NOMO-1 treated with dmso at 0.1 percent for 144 hours (cell line): ENCODE measurements at regions not wholly inside any gene's neighbourhood (a gene's known extent, or its start where the extent isn't known, plus 50 kb on each side); places are given as distances from the start of the nearest gene placed in this dataset.
A peak's percentile ranks its signal among the peaks of the same experiment; 100 is the strongest.
"Not testable (repeated sequence)": the region's sequence is repeated elsewhere in the genome, so short reads cannot be mapped to it uniquely, and the experiment has no call there.

Experiments used
- DNase-seq: peaks from one replicate; lab custom pipeline; 2025; ENCODE audit not compliant: unreplicated experiment; lab: John Stamatoyannopoulos, UW

GRCh38 chr10:28434063-28434462 lies 98.9 kb upstream of the WAC start:
- DNase-seq = no peak

- DNase-seq = no peak
These were observed 90.5 kb upstream of the WAC start for GRCh38 chr10:28442403-28442802.

- DNase-seq = no peak
These were observed 88.9 kb upstream of the WAC start for GRCh38 chr10:28444031-28444430.

GRCh38 chr10:28445516-28445915 lies 87.4 kb upstream of the WAC start:
- no peak for DNase-seq

- DNase-seq = no peak
These were observed 83.5 kb upstream of the WAC start for GRCh38 chr10:28449382-28449781.

- DNase-seq = no peak
These were observed 83.0 kb upstream of the WAC start for GRCh38 chr10:28449926-28450325.

- no peak for DNase-seq
These were observed 79.0 kb upstream of the WAC start for GRCh38 chr10:28453926-28454325.

GRCh38 chr10:28457110-28457509 lies 75.8 kb upstream of the WAC start:
- DNase-seq = no peak

GRCh38 chr10:28457873-28458272 lies 75.0 kb upstream of the WAC start:
- DNase-seq = not testable (repeated sequence)

- DNase-seq = no peak
These were observed 73.3 kb upstream of the WAC start for GRCh38 chr10:28459453-28460144.

GRCh38 chr10:28463141-28463540 lies 69.8 kb upstream of the WAC start:
- no peak for DNase-seq

- no peak for DNase-seq
These were observed 69.1 kb upstream of the WAC start for GRCh38 chr10:28463676-28464395.

GRCh38 chr10:28467615-28468014 lies 65.3 kb upstream of the WAC start:
- DNase-seq = no peak

- no peak for DNase-seq
These were observed 64.0 kb upstream of the WAC start for GRCh38 chr10:28468707-28469483.

- DNase-seq = no peak
These were observed 61.9 kb upstream of the WAC start for GRCh38 chr10:28470873-28471651.

GRCh38 chr10:28471652-28472050 lies 61.3 kb upstream of the WAC start:
- DNase-seq = no peak

GRCh38 chr10:28478646-28479045 lies 54.3 kb upstream of the WAC start:
- peak; percentile 12 for DNase-seq

GRCh38 chr10:28479425-28479865 lies 53.5 kb upstream of the WAC start:
- DNase-seq = no peak

GRCh38 chr10:28479927-28480627 lies 52.8 kb upstream of the WAC start:
- no peak for DNase-seq

- DNase-seq = no peak
These were observed 52.3 kb upstream of the WAC start for GRCh38 chr10:28480628-28480965.

- DNase-seq = not testable (repeated sequence)
These were observed 51.6 kb upstream of the WAC start for GRCh38 chr10:28481346-28481745.
